H1 (cell line): ENCODE measurements at regions not wholly inside any gene's neighbourhood (a gene's known extent, or its start where the extent isn't known, plus 50 kb on each side); places are given as distances from the start of the nearest gene placed in this dataset.

Experiments
- CTCF ChIA-PET: fragments of 300-600 bp; sonication (Branson Sonifier 250); formaldehyde crosslinking; loops from one replicate; lab custom pipeline; 2021; ENCODE audit not compliant: partially characterized antibody; lab: Charles Lee
- POLR2A ChIA-PET: fragments of 300-600 bp; sonication (Branson Sonifier 250); formaldehyde crosslinking; loops from one replicate; lab custom pipeline; 2021; ENCODE audit warnings: inconsistent platforms; ENCODE audit not compliant: partially characterized antibody; lab: Charles Lee
- DNase-seq, 2 experiments: peaks; one replicate each; pipeline versions ENCODE4 v3.0.0 to v3.0.0-alpha.2; 2010 to 2022; ENCODE audit warnings: low spot score in 2 of 2, low read depth in 1 of 2, mixed read lengths in 1 of 2
- FAIRE-seq: peaks from 2 replicates; lab custom pipeline; 2011; peaks lifted over from hg19 to GRCh38; lab: Jason Lieb, UNC
- H2AFZ ChIP-seq: 2 replicates; pipeline ENCODE4 v1.8.1; 2012; ENCODE audit warnings: low read length, inconsistent platforms
- H2AK5ac ChIP-seq: 2 replicates; pipeline ENCODE4 v1.6.1; 2013; ENCODE audit warnings: low read depth, low read length
- H2BK120ac ChIP-seq: replicated peaks from 2 replicates; pipeline ENCODE3; 2013; ENCODE audit warnings: low read depth, low read length, inconsistent platforms
- H2BK12ac ChIP-seq: 2 replicates; pipeline ENCODE4 v1.6.1; 2013; ENCODE audit warnings: low read depth, low read length
- H2BK15ac ChIP-seq: 2 replicates; pipeline ENCODE4 v1.6.1; 2013; ENCODE audit warnings: low read length
- H2BK20ac ChIP-seq: 2 replicates; pipeline ENCODE4 v1.6.1; 2013; ENCODE audit warnings: low read length
- H2BK5ac ChIP-seq: 2 replicates; pipeline ENCODE4 v1.6.1; 2013; ENCODE audit warnings: low read depth, low read length
- H3K14ac ChIP-seq: 2 replicates; pipeline ENCODE4 v1.6.1; 2013; ENCODE audit warnings: inconsistent platforms; ENCODE audit not compliant: insufficient read length
- H3K18ac ChIP-seq: 2 replicates; pipeline ENCODE4 v1.6.1; 2013; ENCODE audit warnings: low read length; ENCODE audit errors: extremely low read depth
- H3K23ac ChIP-seq: 2 replicates; pipeline ENCODE4 v1.6.1; 2013; ENCODE audit warnings: inconsistent platforms; ENCODE audit not compliant: insufficient read length
- H3K23me2 ChIP-seq: 2 replicates; pipeline ENCODE4 v1.6.1; 2013; ENCODE audit warnings: low read depth, low read length
- H3K27ac ChIP-seq: 2 replicates; pipeline ENCODE4 v1.6.1; 2011; ENCODE audit warnings: low read depth, low read length, inconsistent platforms
- H3K27me3 ChIP-seq, 4 experiments: replicated peaks in 1 of 4; 1 replicate in 1 of 4; 2 replicates in 3 of 4; pipeline versions ENCODE4 v1.6.1 to v1.8.1; 2011 to 2013; ENCODE audit warnings: low read length in 3 of 4, mild to moderate bottlenecking in 3 of 4, inconsistent platforms in 2 of 4, mixed read lengths in 2 of 4, moderate library complexity in 1 of 4; ENCODE audit not compliant: control insufficient read depth in 3 of 4, insufficient read depth in 3 of 4; ENCODE audit errors: extremely low read depth in 1 of 4
- H3K36me3 ChIP-seq, 4 experiments: 2 replicates each; pipeline versions ENCODE4 v1.6.1 to v1.8.1; 2011 to 2013; ENCODE audit warnings: mild to moderate bottlenecking in 4 of 4, low read length in 3 of 4, moderate library complexity in 2 of 4, control low read depth in 1 of 4, inconsistent platforms in 1 of 4; ENCODE audit not compliant: insufficient read depth in 4 of 4, control insufficient read depth in 2 of 4
- H3K4ac ChIP-seq: replicated peaks from 2 replicates; pipeline ENCODE3; 2013; ENCODE audit warnings: low read length, low read depth, mixed read lengths, inconsistent platforms; ENCODE audit not compliant: insufficient read length
- H3K4me1 ChIP-seq, 4 experiments: replicated peaks in 1 of 4; 1 replicate in 1 of 4; 2 replicates in 3 of 4; pipeline versions ENCODE4 v1.6.1 to v1.8.1; 2011 to 2013; ENCODE audit warnings: low read length in 3 of 4, inconsistent platforms in 2 of 4, mixed read lengths in 1 of 4; ENCODE audit not compliant: insufficient read depth in 4 of 4, control insufficient read depth in 3 of 4
- H3K4me2 ChIP-seq, 2 experiments: 2 replicates each; pipeline versions ENCODE4 v1.6.1 to v1.8.1; 2011 to 2013; ENCODE audit warnings: low read depth in 2 of 2, low read length in 2 of 2, control low read depth in 1 of 2, inconsistent platforms in 1 of 2, mild to moderate bottlenecking in 1 of 2; ENCODE audit not compliant: insufficient read depth in 1 of 2
- H3K4me3 ChIP-seq, 4 experiments: fragments of 200-600, 300-600 bp in 1 of 4; sonication (generic), shearing (Covaris generic), sonication (Bioruptor Twin) in 1 of 4; 2 replicates each; pipeline versions ENCODE4 v1.5.1 to v1.8.1; 2011 to 2016; ENCODE audit warnings: low read length in 4 of 4, low read depth in 3 of 4, control low read depth in 2 of 4, inconsistent platforms in 2 of 4, mild to moderate bottlenecking in 2 of 4, mixed read lengths in 1 of 4, moderate library complexity in 1 of 4; ENCODE audit not compliant: insufficient read depth in 2 of 4; ENCODE audit errors: extremely low read depth in 1 of 4
- H3K56ac ChIP-seq: replicated peaks from 2 replicates; pipeline ENCODE3; 2013; ENCODE audit warnings: low read depth, mild to moderate bottlenecking, mixed read lengths, low read length, inconsistent platforms; ENCODE audit not compliant: insufficient read length
- H3K79me1 ChIP-seq: 2 replicates; pipeline ENCODE4 v1.6.1; 2013; ENCODE audit warnings: low read depth, low read length, control low read depth
- H3K79me2 ChIP-seq, 2 experiments: 2 replicates each; pipeline versions ENCODE4 v1.6.1 to v1.8.1; 2012 to 2013; ENCODE audit warnings: low read length in 2 of 2, mild to moderate bottlenecking in 2 of 2, inconsistent platforms in 1 of 2; ENCODE audit not compliant: insufficient read depth in 2 of 2, control insufficient read depth in 1 of 2
- H3K9ac ChIP-seq, 4 experiments: replicated peaks in 1 of 4; 1 replicate in 1 of 4; 2 replicates in 3 of 4; pipeline versions ENCODE4 v1.6.1 to v1.8.1; 2011 to 2013; ENCODE audit warnings: low read depth in 3 of 4, low read length in 3 of 4, control low read depth in 2 of 4, mild to moderate bottlenecking in 2 of 4, moderate library complexity in 2 of 4, inconsistent platforms in 1 of 4; ENCODE audit errors: extremely low read depth in 1 of 4
- H3K9me3 ChIP-seq, 2 experiments: 2 replicates each; pipeline versions ENCODE4 v1.6.1 to v1.8.1; 2012 to 2013; ENCODE audit warnings: mild to moderate bottlenecking in 2 of 2, moderate library complexity in 2 of 2, control low read depth in 1 of 2, inconsistent platforms in 1 of 2, low read depth in 1 of 2, low read length in 1 of 2, mixed read lengths in 1 of 2; ENCODE audit not compliant: insufficient read depth in 2 of 2
- H4K20me1 ChIP-seq, 2 experiments: replicated peaks in 1 of 2; 2 replicates each; pipeline versions ENCODE3 to v1.8.1; 2011 to 2013; ENCODE audit warnings: inconsistent platforms in 2 of 2, low read length in 2 of 2, mild to moderate bottlenecking in 1 of 2; ENCODE audit not compliant: insufficient read depth in 2 of 2, control insufficient read depth in 1 of 2
- H4K5ac ChIP-seq: 2 replicates; pipeline ENCODE4 v1.6.1; 2013; ENCODE audit warnings: low read length, low read depth, mixed read lengths, inconsistent platforms; ENCODE audit not compliant: insufficient read length
- H4K8ac ChIP-seq: 2 replicates; pipeline ENCODE4 v1.8.0; 2013; ENCODE audit warnings: mild to moderate bottlenecking, moderate library complexity, low read length, inconsistent platforms; ENCODE audit not compliant: insufficient read depth; ENCODE audit errors: extremely low read depth
- H4K91ac ChIP-seq: replicated peaks from 2 replicates; pipeline ENCODE3; 2013; ENCODE audit warnings: low read length, mixed read lengths, inconsistent platforms; ENCODE audit not compliant: insufficient read length
- RFX5 ChIP-seq: IDR thresholded peaks from 2 replicates; pipeline ENCODE4 v1.6.1; 2011; ENCODE audit warnings: low read depth, low read length, improper control_type of control experiment, borderline replicate concordance
- WGBS, 2 experiments: shearing (Covaris generic) in 1 of 2; methylation state at CpG; one replicate each; pipeline versions ENCODE4 v1.1.6 to v1.1.7; 2013 to 2015; ENCODE audit warnings: low lambda C conversion rate in 2 of 2, mixed read lengths in 2 of 2, inconsistent platforms in 1 of 2, low coverage in 1 of 2, missing lambda C conversion rate in 1 of 2; ENCODE audit not compliant: insufficient replicate concordance in 2 of 2, insufficient coverage in 1 of 2, insufficient read length in 1 of 2; ENCODE audit errors: extremely low coverage in 1 of 2, missing lambda C conversion rate in 1 of 2; 5-methylcytosine and 5-hydroxymethylcytosine counted together

GRCh38 chr6:16055852-16056251 is 73.0 kb upstream of the MYLIP start:
- H3K18ac ChIP-seq = no peak overlapping the region
- H3K4me3 ChIP-seq = no peak overlapping the region
- no peak overlapping the region for H3K9ac ChIP-seq
- H4K5ac ChIP-seq = no peak overlapping the region
- H3K79me1 ChIP-seq = no peaks in the 10 kb centered on the region
- H3K9me3 ChIP-seq = no peaks in the 10 kb centered on the region
- H3K14ac ChIP-seq = no peak overlapping the region
- peaks cover 0 to 18% (median 15%) of the 10 kb centered on the region in 4 experiments; a peak in 6 of 7 replicates for H3K4me1 ChIP-seq
- no peaks in the 10 kb centered on the region for H4K20me1 ChIP-seq
- no peak overlapping the region for H2AK5ac ChIP-seq
- H2BK5ac ChIP-seq = no peak overlapping the region
- WGBS, 2 experiments = 59% methylated on average over 4 of the region's 4 CpGs; no CpG with 5 or more reads in 1 of the 2 experiments
- no peak overlapping the region for H2BK20ac ChIP-seq
- H2BK12ac ChIP-seq = no peak overlapping the region
- peak; percentile 69 for FAIRE-seq
- H3K36me3 ChIP-seq = no peaks in the 10 kb centered on the region
- H2BK120ac ChIP-seq = no peak overlapping the region
- peaks cover 2% of the 10 kb centered on the region; the same call in 1 of the 2 replicates for H3K23me2 ChIP-seq
- H3K23ac ChIP-seq = no peak overlapping the region
- no peak overlapping the region for H2BK15ac ChIP-seq
- H3K4ac ChIP-seq = no peak overlapping the region
- no peak overlapping the region for H4K8ac ChIP-seq
- no peak overlapping the region for H3K56ac ChIP-seq
- no peak overlapping the region for H4K91ac ChIP-seq
- H3K27me3 ChIP-seq = no peaks in the 10 kb centered on the region
- CTCF ChIA-PET = interaction anchor here (0.9 kb wide), 1 partner anchor 162 kb away, joined by 3 read pairs; no protein-coding TSS in a partner anchor
- no peaks in the 10 kb centered on the region for H3K79me2 ChIP-seq
- H2AFZ ChIP-seq = peak overlapping the region; percentile 93
- H3K27ac ChIP-seq = no peak overlapping the region
- no peak for DNase-seq
- no peak overlapping the region for H3K4me2 ChIP-seq
- no peak for TF ChIP-seq RFX5
- POLR2A ChIA-PET = interaction anchor here (1.2 kb wide), 1 partner anchor 73 kb away, joined by 3 read pairs; the partner anchor contains the start of gene MYLIP
